Amniotic stem cell (primary cell): ENCODE measurements at regions not wholly inside any gene's neighbourhood (a gene's known extent, or its start where the extent isn't known, plus 50 kb on each side); places are given as distances from the start of the nearest gene placed in this dataset.

ENCODE experiments used
- DNase-seq: peaks from one replicate; lab custom pipeline; 2025; lab: John Stamatoyannopoulos, UW

DNA sequence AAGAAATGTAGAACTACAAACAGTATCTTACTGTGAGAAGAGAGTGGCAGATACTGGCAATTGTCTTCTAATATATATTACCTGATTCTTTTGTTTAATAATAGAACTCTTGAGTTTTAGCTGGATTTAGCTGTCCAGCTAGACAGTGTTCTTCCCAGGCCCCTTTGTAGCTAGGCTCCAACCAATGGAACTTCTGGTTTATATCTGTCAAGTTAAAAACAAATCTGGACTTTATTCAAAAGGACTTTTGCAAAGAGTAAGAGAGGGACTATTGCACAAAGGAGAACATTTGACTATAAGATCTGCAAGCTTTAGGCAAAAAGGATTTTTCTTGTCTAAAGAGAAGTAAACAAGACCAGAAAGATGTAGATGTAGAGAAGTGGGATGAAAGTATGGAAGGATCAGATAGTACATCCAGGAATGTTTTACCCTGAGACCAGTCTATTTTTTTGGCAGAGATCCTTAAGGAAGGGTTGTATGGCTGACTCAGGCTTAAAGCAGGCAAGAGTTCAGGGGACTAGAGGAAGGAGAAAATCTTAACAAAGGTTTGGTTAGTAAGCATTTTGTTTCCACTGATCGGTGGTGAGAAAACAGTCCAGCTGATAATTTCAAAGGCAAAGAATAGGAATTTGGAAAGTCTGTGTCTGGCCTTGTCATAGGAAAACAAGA, 111.1 kb upstream of the PLEKHA5 start:
- DNase-seq, result no peak

DNA sequence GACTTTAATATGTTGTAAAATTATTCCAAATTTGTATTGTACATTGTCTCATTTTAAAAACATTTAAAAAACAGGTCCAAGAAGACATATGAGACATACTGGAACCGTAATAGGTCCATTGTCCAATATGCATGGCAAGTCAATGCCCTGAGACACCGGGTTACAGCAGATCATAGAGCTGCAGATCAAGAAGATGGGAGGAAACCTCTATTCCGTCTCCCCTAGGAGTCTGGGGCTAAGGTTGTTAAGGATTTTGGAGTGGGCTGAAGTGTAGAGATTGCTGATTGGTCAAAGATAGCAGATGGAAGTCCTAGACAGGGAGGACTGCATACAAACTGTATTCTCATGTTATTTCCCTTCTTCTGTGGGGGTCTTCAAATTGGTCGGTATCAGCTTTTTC, 108.3 kb upstream of the PLEKHA5 start:
- DNase-seq, result no peak

DNA sequence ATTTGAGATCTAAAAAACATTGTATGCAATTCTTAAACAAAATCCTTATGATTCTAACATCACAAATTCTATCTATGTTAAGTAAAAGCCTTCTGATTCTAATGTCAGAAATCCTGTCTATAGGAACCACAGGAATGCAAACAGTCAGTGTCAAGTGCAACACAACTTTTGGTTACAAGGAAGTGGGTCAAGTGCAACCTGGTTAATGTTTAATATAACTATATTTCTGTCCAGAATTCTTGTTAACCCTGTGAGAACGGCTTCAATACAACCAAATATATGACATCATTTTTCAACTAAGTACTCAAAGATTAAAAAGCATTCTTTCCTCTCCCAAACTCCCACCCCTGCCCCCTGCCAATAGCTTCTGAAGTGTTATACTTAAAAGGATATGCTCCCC, 107.9 kb upstream of the PLEKHA5 start:
- no peak for DNase-seq

DNA sequence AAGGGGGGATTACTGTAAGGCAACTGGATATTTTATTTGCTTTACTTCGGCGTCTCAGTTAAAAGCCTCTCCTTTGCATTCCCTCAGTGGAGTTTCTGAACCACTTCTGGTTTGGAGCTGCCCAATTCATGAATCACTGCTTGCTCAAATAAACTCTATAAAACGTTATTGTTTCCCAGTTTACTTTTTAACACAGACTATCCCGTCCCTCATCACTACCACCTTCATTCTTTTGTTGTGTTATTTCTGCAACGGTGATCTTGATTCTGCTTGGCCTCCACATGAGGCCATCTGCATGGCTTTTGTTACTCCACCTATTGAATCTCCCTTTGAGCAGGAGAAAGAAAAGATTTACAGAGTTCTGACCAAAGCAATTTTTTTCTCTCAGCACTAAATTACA, 104.0 kb upstream of the PLEKHA5 start:
- DNase-seq, result no peak

DNA sequence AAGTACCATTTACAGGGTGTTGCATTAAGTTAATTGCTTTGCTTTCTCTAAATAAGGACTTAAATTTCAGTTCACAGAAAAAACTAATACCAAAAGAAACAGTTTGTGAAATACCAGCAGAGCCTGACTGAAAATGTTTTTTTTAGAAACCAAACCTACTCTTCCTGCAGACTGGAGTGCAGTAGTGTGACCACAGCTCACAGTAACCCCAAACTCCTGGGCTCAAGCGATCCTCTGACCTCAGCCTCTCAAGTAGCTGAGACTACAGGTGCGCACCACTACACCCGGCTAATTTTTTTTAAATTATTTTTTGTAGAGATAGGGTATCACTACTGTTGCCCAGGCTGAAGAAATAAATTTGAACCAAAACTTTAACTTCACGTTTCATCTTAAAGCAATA, 103.5 kb upstream of the PLEKHA5 start:
- no peak for DNase-seq

DNA sequence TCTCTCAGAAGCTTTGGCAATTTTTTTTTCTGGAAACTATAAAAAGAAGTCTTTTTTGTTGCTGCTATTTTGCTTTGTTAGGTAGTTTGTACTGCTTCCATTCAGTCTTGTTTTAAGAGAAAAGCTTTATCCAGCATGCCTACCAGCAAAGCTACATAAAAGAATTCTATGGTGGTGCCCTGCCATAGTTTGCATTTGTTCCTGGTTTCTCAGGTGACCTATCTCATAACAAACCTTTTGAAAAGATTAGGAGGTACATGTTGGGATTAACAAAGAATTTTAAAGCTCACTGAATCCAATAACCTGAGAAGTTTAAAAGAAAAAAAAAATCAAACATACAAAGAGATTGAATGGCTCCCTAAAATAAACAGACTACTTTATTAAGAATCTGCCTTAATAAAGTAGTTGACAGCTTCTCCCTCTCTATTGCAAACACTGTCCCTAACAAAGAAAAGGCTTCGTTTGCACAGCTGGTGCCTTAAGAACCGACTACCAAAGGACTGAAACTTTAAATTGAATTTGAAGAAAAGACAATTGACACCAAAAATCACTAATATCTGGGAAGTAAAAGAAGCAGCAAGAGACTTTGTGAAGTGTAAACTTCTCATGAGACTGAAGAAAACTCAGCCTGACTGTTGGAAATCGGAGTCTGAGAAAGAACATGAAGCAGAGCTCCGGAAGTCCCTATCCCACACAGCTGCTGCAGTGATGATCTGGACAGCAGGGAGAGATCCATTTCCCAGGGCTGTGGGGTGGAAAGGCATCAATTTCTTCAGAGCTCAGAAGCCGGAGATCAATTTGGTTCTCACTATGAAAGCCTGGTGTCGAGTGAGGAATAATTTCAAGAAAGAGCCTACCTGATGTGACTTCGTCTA, 102.7 kb upstream of the PLEKHA5 start:
- DNase-seq, result no peak

DNA sequence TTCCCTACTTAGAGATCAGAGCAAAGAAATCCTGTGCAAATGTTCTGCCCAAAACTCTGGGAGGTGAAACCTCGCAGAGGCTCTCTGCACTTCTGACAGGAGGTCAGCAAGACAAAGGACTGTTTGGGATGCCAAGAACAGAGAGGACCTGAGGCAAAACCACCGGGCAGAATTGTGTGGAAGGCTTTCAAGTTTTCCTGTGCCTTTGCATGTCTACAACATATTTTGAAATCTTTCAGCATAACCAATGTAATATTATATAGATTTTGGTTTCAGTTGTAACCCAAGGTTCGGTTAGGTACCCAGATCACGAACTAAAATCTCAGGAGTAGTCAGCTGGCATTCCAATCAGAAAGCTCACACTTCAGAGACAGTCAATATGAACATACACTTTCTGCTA, 99.4 kb upstream of the PLEKHA5 start:
- DNase-seq, result no peak

DNA sequence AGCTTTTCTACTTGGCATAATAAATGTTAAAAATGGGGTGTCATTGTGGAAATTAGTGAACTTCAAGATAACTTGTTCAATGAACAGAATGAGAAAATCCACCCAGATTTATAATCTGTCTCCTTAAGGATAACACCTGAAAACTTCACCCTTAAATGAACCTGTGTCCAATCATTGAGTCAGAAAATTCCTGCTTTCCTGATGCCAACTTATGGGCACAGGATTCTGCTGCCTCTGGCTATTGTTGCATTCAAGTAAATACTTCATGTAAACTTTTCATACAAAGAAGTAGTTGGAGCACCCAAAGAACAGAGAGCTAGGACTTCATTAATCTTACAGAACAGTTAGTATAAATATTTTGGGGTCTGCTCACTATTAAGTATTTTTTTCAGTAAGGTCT, 98.9 kb upstream of the PLEKHA5 start:
- DNase-seq, result no peak

DNA sequence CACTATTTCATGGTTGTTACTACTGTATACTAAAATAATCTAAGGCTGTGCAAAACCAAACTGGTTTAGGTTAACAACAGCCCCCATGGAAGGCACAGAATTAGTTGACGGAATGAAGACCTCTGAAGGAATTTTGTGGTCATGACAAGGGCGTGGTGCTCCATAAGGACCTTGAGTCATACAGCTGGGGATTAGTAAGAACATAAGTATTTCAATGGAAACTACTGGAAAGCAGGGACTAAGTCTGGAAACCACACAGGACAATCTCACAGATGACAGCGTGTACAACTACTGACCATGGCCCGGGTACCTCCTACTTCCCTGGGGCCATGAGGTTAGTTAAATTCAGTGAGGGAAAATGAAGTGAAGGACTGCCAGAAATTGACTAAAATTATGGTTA, 98.5 kb upstream of the PLEKHA5 start:
- peak; percentile 41 for DNase-seq

DNA sequence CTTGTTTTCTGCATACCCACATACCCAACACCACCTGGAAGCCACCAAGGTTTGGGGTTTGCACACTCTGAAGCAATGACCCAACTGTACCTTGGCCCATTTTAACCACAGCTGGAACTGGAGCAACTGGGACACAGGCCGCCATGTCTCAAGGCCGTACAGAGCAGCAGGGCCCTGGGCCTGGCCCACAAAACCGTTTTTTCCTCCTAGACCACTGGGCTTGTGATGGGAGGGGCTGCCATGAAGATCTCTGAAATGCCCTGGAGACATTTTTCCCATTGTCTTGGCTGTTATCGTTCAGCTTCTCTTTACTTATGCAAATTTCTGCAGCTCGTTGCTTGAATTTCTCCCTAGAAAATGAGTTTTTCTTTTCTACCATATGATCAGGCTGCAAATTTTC, 96.7 kb upstream of the PLEKHA5 start:
- no peak for DNase-seq

DNA sequence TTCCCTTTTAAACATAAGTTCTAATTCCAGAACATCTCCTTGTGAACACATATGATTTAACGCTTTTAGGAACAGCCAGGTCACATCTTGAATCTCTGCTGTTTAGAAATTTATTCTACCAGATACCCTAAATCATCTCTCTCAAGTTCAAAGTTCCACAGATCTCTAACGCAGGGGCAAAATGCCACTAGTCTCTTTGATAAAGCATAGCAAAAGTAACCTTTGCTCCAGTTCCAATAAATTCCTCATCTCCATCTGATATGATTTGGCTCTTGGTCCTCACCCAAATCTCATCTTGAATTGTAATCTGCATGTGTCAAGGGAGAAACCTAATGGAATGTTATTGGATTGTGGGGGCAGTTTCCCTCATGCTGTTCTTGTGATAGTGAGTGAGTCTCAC, 96.3 kb upstream of the PLEKHA5 start:
- DNase-seq, result no peak

DNA sequence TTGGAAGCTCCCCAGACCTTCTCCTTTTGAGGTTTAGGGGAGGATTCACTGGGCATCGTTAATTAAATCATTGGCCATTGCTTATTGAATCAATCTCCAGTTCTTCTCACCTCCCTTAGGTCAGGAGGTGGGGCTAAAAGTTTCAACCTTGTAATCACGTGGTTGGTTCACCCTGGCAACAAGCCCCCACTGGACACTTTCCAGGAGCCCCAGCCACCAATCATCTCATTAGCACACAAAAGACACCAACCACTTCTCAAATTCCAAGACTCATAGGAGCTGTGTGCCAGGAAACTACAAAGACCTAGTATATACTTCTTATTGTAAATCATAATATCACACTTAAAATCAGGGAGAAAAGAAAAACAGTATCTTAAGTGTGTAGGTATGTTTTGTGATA, 94.6 kb upstream of the PLEKHA5 start:
- no peak for DNase-seq

DNA sequence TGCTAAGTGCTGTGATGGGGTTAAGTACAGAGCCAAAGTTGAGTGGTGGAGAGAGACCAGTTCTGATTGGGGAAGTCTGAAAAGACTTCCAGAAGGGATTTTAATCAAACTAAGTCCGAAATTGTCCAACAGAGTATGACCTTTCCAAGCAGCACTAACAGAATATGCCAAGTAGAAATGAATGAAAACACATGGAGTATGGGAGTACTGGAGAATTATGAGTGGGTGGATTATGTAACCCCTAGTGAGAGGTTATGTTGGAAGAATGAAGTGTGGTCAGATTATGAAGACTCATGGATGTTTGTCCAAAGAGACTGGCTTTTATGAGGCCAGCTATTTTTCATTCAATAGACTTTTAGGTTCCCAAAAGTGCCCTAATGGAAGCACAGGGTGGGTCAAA, 94.0 kb upstream of the PLEKHA5 start:
- no peak for DNase-seq

DNA sequence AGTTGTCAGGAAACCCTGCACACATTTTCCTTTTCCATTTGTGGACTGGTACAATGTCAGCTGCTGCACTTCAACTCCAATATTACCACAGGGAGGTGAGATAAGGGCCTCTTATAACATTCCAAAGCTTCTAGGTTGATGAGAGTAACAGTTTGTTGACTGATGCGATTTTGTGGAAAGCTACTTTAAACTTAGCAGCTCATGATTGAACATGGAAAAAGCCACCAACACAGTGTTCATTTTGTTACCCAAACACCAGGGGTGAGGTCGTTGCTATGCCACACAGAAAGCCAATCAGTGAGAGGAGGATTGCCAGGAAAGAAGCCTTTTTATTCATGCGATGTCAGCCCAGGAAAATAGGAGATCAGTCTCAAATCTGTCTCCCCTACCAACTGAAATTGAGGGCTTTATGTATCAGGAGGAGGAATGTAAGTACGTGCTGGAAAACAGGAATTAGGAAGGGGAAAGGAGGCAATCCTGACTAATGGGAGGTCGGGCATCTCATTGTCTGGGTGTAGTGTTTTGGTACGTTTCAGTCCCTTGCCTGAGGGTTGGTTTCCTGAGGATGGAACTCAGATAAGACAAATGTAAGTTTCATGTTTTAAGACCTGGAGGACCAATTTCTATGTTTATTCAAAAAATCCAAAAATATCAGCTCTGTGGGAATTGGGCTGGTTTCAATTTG, 92.7 kb upstream of the PLEKHA5 start:
- no peak for DNase-seq

DNA sequence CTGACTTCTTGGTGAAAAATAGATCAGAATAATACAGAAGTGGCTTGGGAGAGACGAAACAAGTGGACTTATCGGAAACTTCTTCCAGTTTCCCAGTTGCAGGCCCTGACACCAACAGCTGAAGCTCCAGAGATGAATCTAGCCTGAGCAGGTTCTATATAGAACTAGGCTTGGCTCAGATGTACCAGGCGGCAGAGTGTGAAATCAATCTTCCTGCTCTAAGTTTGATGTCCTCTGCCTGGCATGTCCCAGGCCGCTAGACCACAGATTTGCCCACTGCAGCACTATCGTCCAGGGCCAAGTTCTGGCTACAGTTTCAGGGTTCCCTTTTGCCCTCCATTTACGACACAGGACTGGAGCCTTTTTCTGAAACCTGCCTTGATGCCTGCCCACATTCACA, 91.3 kb upstream of the PLEKHA5 start:
- DNase-seq, result no peak

DNA sequence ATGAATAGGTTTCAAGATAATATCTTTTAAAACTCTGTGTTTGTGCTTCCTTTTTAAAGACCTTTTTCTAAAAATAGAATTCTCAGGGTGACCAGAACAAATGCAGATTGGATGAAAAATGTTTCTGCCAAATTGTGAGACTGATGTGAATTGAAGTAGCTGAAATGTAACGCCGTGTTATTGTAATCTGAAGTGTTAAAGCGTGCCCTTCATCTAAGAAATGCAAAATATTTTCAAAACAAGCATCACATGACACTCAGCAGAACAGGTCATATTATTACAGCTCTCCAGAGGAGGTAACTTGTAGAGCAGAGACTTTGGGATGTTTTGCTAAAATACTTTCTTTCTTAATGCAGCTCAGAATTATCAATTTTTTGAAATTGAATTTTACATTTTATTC, 90.0 kb upstream of the PLEKHA5 start:
- DNase-seq, result no peak

DNA sequence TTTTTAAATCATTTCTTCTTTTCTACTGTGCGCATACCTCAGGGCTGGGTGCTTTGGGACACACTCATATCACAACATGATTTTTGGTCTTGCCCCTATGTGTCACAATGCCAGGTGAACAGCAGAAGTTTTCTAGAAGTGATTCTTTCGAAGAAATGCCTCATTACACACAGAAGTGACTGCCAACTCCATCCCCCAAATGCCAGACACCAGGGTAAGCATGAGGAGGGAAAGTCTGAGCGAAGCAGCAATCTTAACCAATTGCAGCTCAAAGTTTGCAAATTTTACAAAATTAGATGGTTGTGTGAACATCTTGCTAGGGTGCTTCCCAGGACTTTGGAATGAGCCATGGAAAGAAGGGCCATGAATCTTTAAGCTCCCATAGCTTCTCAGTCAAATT, 87.3 kb upstream of the PLEKHA5 start:
- no peak for DNase-seq

DNA sequence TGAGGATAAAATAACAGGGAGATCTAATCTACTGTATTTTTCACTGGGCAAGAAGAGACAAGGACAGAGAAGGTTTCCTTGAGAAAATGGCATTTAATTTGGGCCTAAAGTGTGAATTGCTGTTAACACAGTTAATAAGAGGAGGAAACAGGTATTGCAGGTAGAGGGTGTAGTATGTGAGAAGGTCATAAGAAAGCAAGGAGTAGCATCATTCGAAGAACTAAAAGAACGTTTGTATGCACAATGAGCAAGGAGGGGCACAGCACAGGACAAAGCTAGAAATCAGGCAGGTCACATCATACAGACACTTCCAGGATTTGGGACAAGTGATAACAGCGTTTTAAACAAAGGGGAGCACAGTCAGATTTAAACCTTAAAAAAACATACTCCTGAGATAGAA, 85.1 kb upstream of the PLEKHA5 start:
- no peak for DNase-seq

DNA sequence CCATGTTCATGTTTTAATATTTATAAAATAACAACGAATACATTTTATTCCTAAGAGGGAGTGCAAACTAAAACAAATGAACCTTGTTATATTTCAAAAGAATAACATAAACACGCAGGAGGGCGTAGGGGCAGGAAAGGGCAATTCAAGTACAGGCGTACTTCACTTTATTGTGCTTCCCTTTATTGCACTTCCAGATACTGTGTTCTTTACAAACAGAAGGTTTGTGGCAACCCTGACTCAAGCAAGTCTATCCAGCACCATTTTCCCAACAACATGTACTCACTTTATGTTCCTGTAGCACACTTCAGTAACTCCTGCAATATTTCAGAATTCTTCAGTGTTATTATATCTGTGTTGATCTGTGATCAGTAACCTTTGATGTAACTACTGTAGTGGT, 84.6 kb upstream of the PLEKHA5 start:
- DNase-seq, result no peak

DNA sequence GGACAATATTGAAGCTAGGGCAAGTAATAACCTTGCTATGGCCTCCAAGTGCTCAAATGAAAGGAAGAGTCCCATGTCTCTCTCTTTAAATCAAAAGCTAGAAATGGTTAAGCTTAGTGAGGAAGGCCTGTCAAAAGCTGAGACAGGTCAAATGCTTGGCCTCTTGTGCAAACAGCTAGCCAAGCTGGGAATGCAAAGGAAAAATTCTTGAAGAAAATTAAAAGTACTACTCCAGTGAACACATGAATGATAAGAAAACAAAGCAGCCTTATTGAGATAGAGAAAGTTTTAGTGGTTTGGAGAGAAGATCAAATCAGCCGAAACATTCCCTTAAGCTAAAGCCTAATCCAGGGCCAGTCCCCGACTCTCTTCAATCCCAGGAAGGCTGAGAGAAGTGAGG, 84.1 kb upstream of the PLEKHA5 start:
- no peak for DNase-seq

DNA sequence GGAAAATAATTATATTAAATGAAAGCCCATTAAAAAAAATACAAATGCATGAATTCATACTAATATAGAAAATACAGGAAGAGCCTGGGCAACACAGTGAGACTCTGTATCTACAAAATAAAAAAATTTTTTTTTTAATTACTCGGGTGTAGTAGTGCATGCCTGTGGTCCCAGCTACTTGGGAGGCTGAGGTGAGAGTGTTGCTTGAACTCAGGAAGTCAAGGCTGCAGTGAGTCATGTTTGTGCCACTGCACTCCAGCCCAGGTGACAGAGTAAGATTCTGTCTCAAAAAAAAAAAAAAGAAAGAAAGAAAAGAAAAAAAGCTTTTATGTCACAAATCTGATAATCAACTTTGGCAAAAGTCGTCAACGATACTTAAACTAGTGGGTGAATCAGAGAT, 80.6 kb upstream of the PLEKHA5 start:
- DNase-seq, result no peak

DNA sequence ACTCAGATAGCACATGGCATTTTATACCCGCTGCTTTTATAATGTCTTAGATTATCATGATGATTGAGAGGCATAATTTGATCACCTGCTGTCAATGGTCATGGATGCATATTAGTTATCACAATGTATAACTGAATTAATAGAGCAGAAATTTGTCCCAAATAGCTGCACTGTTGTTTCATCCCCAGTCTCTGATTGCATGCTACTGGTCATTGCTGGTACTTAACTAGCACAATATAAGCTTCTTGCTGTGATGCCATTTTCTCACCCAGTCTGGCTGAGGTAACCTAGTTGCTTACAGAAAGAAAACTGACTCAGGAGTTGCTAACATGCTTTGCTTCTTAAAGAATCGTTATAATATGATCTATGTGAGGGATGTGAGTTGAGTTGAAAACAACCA, 76.8 kb upstream of the PLEKHA5 start:
- DNase-seq, result no peak

DNA sequence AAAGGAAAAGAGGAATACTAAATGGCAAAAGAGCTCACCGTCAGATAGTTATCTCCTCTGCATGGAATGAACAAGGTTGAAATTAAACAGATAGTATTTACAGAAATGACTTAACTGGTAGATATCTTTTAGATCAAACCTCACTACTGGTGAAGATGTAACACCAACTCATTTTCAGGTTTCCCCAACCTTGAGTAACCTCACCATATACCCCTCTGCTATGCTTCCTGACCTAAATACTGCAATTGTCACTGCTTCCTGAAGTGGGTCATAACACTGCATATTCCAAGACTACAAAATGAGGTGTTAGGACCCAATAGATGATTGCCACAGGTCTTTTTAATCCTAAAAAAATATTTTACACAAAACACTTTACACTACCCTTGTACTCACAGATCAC, 76.3 kb upstream of the PLEKHA5 start:
- no peak for DNase-seq
